Activated T-helper 2 cell treated with anti-CD3 and anti-CD28 coated beads, Interferon-gamma antibody, Interleukin-2, Interleukin-4, amounts not matched to agents 10 μg/mL and 5 μg/mL and 100 μg/mL, durations not matched to agents 14 hours and 24 hours and 36 hours (primary cell): ENCODE measurements at regions not wholly inside any gene's neighbourhood (a gene's known extent, or its start where the extent isn't known, plus 50 kb on each side); places are given as distances from the start of the nearest gene placed in this dataset.

Experiments used
- DNase-seq: peaks from one replicate; pipeline ENCODE4 v3.0.0; 2021; ENCODE audit warnings: low spot score
- H3K27ac Mint-ChIP-seq: one replicate; pipeline ENCODE4 v1.8.0; 2021; ENCODE audit warnings: mixed read lengths
- H3K27me3 Mint-ChIP-seq: one replicate; pipeline ENCODE4 v1.8.0; 2021; ENCODE audit warnings: low read depth, mixed read lengths
- H3K36me3 Mint-ChIP-seq: one replicate; pipeline ENCODE4 v1.8.0; 2021; ENCODE audit warnings: low read depth, mixed read lengths
- H3K4me1 Mint-ChIP-seq: one replicate; pipeline ENCODE4 v1.8.0; 2021; ENCODE audit warnings: low read depth, mixed read lengths
- H3K4me3 Mint-ChIP-seq: one replicate; pipeline ENCODE4 v1.8.0; 2021; ENCODE audit warnings: low read depth, mild to moderate bottlenecking, moderate library complexity, mixed read lengths
- H3K9me3 Mint-ChIP-seq: one replicate; pipeline ENCODE4 v1.8.0; 2021; ENCODE audit warnings: mixed read lengths
- intact Hi-C: fragments of 100-400 bp; cut with micrococcal nuclease; formaldehyde crosslinking; loops from one replicate; pipeline ENCODE4 v1.15.1; 2023

GRCh38 chr7:84548366-84549365 lies 354.1 kb upstream of the SEMA3A start:
- H3K4me3 Mint-ChIP-seq = no peak overlapping the region
- H3K36me3 Mint-ChIP-seq = no peaks in the 10 kb centered on the region
- no peak for DNase-seq
- no peaks in the 10 kb centered on the region for H3K9me3 Mint-ChIP-seq
- no peaks in the 10 kb centered on the region for H3K4me1 Mint-ChIP-seq
- no peaks in the 10 kb centered on the region for H3K27me3 Mint-ChIP-seq
- intact Hi-C loops = no loop called here
- no peak overlapping the region for H3K27ac Mint-ChIP-seq

DNA sequence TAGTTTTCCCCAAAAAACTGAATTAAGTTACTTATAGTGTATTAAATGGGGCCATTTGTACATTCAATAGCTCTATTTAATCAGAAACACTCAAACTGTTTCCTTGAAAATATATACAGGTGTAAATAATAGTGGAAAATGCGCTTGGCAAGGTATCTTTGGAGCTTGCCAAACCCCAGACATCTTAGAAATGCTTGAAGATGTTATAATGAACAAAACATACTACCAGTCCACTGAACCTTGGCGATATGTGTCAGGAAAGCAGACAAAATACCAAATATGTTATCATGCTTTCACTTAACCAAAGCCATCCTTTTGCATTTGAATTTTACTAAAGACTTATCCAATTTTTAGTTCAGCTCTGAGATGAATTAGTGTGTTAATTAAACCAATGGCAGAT lies 352.7 kb upstream of the SEMA3A start:
- H3K27me3 Mint-ChIP-seq = no peaks in the 10 kb centered on the region
- no peak overlapping the region for H3K4me3 Mint-ChIP-seq
- no peak for DNase-seq
- H3K9me3 Mint-ChIP-seq = no peaks in the 10 kb centered on the region
- H3K4me1 Mint-ChIP-seq = no peaks in the 10 kb centered on the region
- intact Hi-C loops = no loop called here
- H3K36me3 Mint-ChIP-seq = no peaks in the 10 kb centered on the region
- H3K27ac Mint-ChIP-seq = no peak overlapping the region

DNA sequence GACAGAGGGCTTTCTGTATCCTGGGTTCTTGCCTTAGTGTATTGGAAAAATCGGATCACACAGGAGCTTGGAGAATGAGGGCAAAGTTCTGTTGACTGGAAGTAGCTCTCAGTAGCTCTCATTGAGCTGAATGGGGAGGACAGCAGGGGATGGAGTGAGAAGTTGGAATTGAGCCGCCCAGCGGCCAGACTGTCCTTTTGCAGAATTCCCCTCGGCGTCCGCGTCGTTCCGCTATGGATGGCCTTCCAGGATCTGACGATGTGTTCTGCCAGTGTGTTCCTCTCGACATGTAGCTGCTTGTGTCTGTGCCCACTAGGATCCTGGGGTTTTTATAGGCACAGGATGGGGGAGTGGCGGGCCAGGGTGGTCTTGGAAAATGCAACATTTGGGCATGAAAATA lies 351.8 kb upstream of the SEMA3A start:
- no peak for DNase-seq
- Mint-ChIP-seq H3K4me3 (no peak overlapping the region), H3K4me1 (no peaks in the 10 kb centered on the region), H3K27me3 (no peaks in the 10 kb centered on the region), H3K9me3 (no peaks in the 10 kb centered on the region), H3K27ac (no peak overlapping the region), H3K36me3 (no peaks in the 10 kb centered on the region)
- intact Hi-C loops = no loop called here

DNA sequence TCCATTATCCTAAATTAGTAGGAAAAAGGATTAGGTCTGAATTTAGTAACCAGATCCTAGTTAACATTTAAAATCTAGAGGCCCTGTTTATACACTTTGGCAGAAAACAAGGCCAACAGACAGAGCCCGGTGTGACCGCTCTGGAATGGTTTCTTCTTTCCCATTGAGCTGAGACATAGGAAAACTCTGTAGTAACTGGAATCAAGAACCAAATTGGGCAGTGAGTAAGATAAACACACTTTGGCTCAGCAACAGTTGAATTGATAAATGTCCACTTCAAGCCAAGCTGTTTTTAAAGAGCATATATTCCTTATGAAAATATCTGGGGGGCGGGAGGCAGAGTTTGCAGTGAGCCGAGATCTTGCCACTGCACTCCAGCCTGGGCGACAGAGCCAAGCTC lies 343.7 kb upstream of the SEMA3A start:
- no peak for DNase-seq
- Mint-ChIP-seq H3K4me3 (no peak overlapping the region), H3K4me1 (no peaks in the 10 kb centered on the region), H3K27me3 (no peaks in the 10 kb centered on the region), H3K9me3 (no peaks in the 10 kb centered on the region), H3K27ac (no peak overlapping the region), H3K36me3 (no peaks in the 10 kb centered on the region)
- intact Hi-C loops = no loop called here

DNA sequence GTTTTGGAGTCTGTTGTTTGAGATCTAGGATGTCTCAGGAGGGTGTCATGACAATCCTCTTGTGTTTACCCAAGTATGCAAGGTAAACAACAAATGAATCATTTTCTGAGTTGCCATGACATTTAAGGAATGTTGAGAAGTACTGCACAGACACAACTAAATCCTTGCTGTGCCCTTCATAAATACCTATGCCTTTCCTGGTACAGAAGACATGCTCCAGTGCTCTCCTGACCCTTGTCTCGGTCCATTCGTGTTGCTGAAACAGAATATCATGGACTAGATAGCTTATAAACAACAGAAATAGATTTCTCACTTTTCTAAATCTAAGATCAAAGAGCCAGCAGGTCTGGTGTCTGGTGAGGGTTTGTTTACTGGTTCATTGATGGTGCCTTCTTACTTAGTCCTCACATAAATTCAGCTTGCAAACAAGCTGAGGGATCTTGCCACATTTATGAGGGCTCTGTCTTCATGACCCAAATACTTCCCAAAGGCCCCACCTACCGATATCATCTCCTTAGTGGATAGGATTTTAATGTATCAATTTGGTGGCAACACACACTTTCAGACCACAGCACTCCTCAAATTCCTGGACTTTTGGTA lies 341.8 kb upstream of the SEMA3A start:
- no peak overlapping the region for H3K4me3 Mint-ChIP-seq
- H3K36me3 Mint-ChIP-seq = no peaks in the 10 kb centered on the region
- no peak overlapping the region for H3K27ac Mint-ChIP-seq

GRCh38 chr7:84535580-84536270 lies 341.1 kb upstream of the SEMA3A start:
- H3K36me3 Mint-ChIP-seq = no peaks in the 10 kb centered on the region
- H3K9me3 Mint-ChIP-seq = no peaks in the 10 kb centered on the region
- no peak overlapping the region for H3K27ac Mint-ChIP-seq
- no peak overlapping the region for H3K4me3 Mint-ChIP-seq
- no peaks in the 10 kb centered on the region for H3K4me1 Mint-ChIP-seq
- no peak for DNase-seq
- no peaks in the 10 kb centered on the region for H3K27me3 Mint-ChIP-seq
- intact Hi-C loops = no loop called here

More for the DNA sequence above, 341.8 kb upstream of the SEMA3A start:
- no peak for DNase-seq
- H3K4me1 Mint-ChIP-seq = no peaks in the 10 kb centered on the region
- no peaks in the 10 kb centered on the region for H3K9me3 Mint-ChIP-seq
- intact Hi-C loops = no loop called here
- no peaks in the 10 kb centered on the region for H3K27me3 Mint-ChIP-seq

- intact Hi-C loops = no loop called here
- Mint-ChIP-seq H3K36me3 (no peaks in the 10 kb centered on the region), H3K4me3 (no peak overlapping the region), H3K4me1 (no peaks in the 10 kb centered on the region), H3K27ac (no peak overlapping the region), H3K27me3 (no peaks in the 10 kb centered on the region), H3K9me3 (no peaks in the 10 kb centered on the region)
- no peak for DNase-seq
Measured at GRCh38 chr7:84533182-84533581, 338.6 kb upstream of the SEMA3A start.

DNA sequence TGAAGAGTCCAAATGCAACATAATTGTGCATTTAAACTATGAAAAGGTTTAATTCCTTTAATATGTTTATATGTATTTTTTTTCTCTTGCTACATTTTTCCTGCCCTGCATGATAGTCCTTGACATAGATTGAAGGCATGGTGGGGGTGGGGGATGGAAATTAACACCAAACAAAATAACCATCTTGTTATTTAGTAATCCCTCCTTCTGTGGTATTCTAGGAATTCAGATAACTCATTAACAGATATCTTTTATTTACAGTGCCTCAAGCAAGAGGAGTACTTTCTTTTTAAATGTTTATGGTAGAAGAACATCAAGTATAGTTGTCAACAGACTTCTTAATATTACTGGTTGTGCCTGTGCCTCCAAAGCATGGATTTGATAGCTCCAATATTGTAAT lies 337.6 kb upstream of the SEMA3A start:
- Mint-ChIP-seq H3K4me1 (no peaks in the 10 kb centered on the region), H3K27ac (no peak overlapping the region), H3K9me3 (no peaks in the 10 kb centered on the region), H3K27me3 (no peaks in the 10 kb centered on the region), H3K36me3 (no peaks in the 10 kb centered on the region), H3K4me3 (no peak overlapping the region)
- DNase-seq = no peak
- intact Hi-C loops = no loop called here

GRCh38 chr7:84529480-84530205 lies 335.1 kb upstream of the SEMA3A start:
- H3K4me1 Mint-ChIP-seq = no peaks in the 10 kb centered on the region
- H3K9me3 Mint-ChIP-seq = no peaks in the 10 kb centered on the region
- no peak for DNase-seq
- no peaks in the 10 kb centered on the region for H3K27me3 Mint-ChIP-seq
- intact Hi-C loops = no loop called here
- H3K27ac Mint-ChIP-seq = no peak overlapping the region
- H3K4me3 Mint-ChIP-seq = no peak overlapping the region
- H3K36me3 Mint-ChIP-seq = no peaks in the 10 kb centered on the region

- H3K36me3 Mint-ChIP-seq = no peaks in the 10 kb centered on the region
- H3K27me3 Mint-ChIP-seq = no peaks in the 10 kb centered on the region
- DNase-seq = no peak
- H3K4me1 Mint-ChIP-seq = no peaks in the 10 kb centered on the region
- no peak overlapping the region for H3K27ac Mint-ChIP-seq
- H3K9me3 Mint-ChIP-seq = no peaks in the 10 kb centered on the region
- intact Hi-C loops = no loop called here
- H3K4me3 Mint-ChIP-seq = no peak overlapping the region
Measured at GRCh38 chr7:84528756-84529479, 334.3 kb upstream of the SEMA3A start.

- Mint-ChIP-seq H3K27me3 (no peaks in the 10 kb centered on the region), H3K36me3 (no peaks in the 10 kb centered on the region), H3K4me1 (no peaks in the 10 kb centered on the region), H3K9me3 (no peaks in the 10 kb centered on the region), H3K4me3 (no peak overlapping the region), H3K27ac (no peak overlapping the region)
- intact Hi-C loops = no loop called here
- no peak for DNase-seq
Measured at GRCh38 chr7:84524714-84525694, 330.4 kb upstream of the SEMA3A start.
